GM03348 (cell line): ENCODE measurements at regions not wholly inside any gene's neighbourhood (a gene's known extent, or its start where the extent isn't known, plus 50 kb on each side); places are given as distances from the start of the nearest gene placed in this dataset.
"Not testable (repeated sequence)": the region's sequence is repeated elsewhere in the genome, so short reads cannot be mapped to it uniquely, and the experiment has no call there.

Source experiments
- DNase-seq: peaks from one replicate; pipeline ENCODE4 v3.0.0; 2012; ENCODE audit warnings: low spot score

- no peak for DNase-seq
These were observed 90.0 kb downstream of the CD24 start for GRCh38 chr6:106884576-106884975.

- DNase-seq, result no peak
These were observed 90.7 kb downstream of the CD24 start for GRCh38 chr6:106883808-106884262.

- no peak for DNase-seq
These were observed 91.7 kb downstream of the CD24 start for GRCh38 chr6:106882601-106883518.

GRCh38 chr6:106882138-106882537 lies 92.4 kb downstream of the CD24 start:
- no peak for DNase-seq

GRCh38 chr6:106880952-106881351 lies 93.6 kb downstream of the CD24 start:
- no peak for DNase-seq

- no peak for DNase-seq
These were observed 98.7 kb downstream of the CD24 start for GRCh38 chr6:106875782-106876321.

- no peak for DNase-seq
These were observed 100.0 kb downstream of the CD24 start for GRCh38 chr6:106874481-106874880.

GRCh38 chr6:106872049-106872448 lies 102.5 kb downstream of the CD24 start:
- DNase-seq, result no peak

- DNase-seq, result no peak
These were observed 103.5 kb downstream of the CD24 start for GRCh38 chr6:106870824-106871717.

- peak; percentile 55 for DNase-seq
These were observed 104.5 kb downstream of the CD24 start for GRCh38 chr6:106870069-106870468.

GRCh38 chr6:106869203-106869602 lies 105.3 kb downstream of the CD24 start:
- no peak for DNase-seq

- no peak for DNase-seq
These were observed 107.5 kb downstream of the CD24 start for GRCh38 chr6:106866875-106867658.

- no peak for DNase-seq
These were observed 111.7 kb downstream of the CD24 start for GRCh38 chr6:106862858-106863257.

- DNase-seq, result no peak
These were observed 113.6 kb downstream of the CD24 start for GRCh38 chr6:106860940-106861339.

- DNase-seq, result no peak
These were observed 115.9 kb downstream of the CD24 start for GRCh38 chr6:106858653-106859092.

GRCh38 chr6:106857771-106858652 lies 116.5 kb downstream of the CD24 start:
- DNase-seq, result no peak

- DNase-seq, result not testable (repeated sequence)
These were observed 117.2 kb downstream of the CD24 start for GRCh38 chr6:106857310-106857709.

- no peak for DNase-seq
These were observed 118.2 kb downstream of the CD24 start for GRCh38 chr6:106856227-106856874.

- no peak for DNase-seq
These were observed 119.4 kb downstream of the CD24 start for GRCh38 chr6:106855117-106855516.
